ENCODE measurements at regions not wholly inside any gene's neighbourhood (a gene's known extent, or its start where the extent isn't known, plus 50 kb on each side); places are given as distances from the start of the nearest gene placed in this dataset.

DNA sequence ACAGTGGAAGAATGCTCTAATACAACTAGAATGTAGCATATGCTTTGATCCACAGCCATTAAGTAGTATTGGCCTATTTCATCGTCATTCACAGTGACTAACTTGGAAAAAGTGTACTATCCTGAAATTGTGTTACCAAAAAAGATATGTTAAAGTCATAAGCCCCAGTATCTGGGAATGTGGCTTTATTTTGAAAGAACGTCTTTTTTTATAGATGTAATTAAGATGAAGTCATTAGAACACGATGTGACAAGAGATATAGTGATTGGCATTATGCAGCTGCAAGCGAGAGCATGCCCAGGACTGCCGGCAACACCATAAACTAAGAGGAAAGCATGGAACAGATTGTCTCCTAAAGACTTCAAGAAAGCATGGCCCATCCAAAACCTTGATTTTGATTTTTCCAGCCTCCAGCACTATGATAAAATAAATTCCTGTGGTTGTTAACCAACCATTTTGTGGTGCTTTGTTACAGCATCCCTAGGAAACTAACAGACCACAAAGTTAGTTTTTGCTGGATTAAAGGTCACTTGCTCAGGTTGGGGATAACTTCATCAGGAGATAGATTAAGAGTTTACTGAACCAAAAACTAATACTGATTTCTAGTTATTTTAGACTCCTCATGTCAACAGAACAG, 870.6 kb upstream of the LRRC4C start:
- TF ChIP-seq, protein P1, sequence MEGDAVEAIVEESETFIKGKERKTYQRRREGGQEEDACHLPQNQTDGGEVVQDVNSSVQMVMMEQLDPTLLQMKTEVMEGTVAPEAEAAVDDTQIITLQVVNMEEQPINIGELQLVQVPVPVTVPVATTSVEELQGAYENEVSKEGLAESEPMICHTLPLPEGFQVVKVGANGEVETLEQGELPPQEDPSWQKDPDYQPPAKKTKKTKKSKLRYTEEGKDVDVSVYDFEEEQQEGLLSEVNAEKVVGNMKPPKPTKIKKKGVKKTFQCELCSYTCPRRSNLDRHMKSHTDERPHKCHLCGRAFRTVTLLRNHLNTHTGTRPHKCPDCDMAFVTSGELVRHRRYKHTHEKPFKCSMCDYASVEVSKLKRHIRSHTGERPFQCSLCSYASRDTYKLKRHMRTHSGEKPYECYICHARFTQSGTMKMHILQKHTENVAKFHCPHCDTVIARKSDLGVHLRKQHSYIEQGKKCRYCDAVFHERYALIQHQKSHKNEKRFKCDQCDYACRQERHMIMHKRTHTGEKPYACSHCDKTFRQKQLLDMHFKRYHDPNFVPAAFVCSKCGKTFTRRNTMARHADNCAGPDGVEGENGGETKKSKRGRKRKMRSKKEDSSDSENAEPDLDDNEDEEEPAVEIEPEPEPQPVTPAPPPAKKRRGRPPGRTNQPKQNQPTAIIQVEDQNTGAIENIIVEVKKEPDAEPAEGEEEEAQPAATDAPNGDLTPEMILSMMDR (IDR thresholded peaks at IDR 0.05): no peak
- TF ChIP-seq POLR2A (IDR thresholded peaks at IDR 0.05) (no peak), EP300 (IDR thresholded peaks at IDR 0.05; ENCODE audit: low read depth) (no peak), POLR2AphosphoS5 (IDR thresholded peaks at IDR 0.05) (no peak)
- Histone ChIP-seq H3K36me3 (no peaks in the 10 kb centered on the region), H3K27me3 (no peaks in the 10 kb centered on the region), H3K4me3 (no peak overlapping the region), H3K4me1 (no peaks in the 10 kb centered on the region), H3K9me3 (no peaks in the 10 kb centered on the region), H3K27ac (no peak overlapping the region)
- intact Hi-C loops (cut with DNase I; ENCODE audit: low total_unique reads): no loop called here
- 44 to 52% methylated on average over 5 of the region's 5 CpGs for WGBS, 2 donors (ENCODE audit: low coverage in 1 of 2)
- in situ Hi-C loops (cut with MboI; ENCODE audit: low pct_ligation_motif_present in 1 of 4, low pct_unique_long_range_greater_than_20kb in 1 of 4, low sequenced_read_pairs in 3 of 4): no loop called here
- no peak for DNase-seq

DNA sequence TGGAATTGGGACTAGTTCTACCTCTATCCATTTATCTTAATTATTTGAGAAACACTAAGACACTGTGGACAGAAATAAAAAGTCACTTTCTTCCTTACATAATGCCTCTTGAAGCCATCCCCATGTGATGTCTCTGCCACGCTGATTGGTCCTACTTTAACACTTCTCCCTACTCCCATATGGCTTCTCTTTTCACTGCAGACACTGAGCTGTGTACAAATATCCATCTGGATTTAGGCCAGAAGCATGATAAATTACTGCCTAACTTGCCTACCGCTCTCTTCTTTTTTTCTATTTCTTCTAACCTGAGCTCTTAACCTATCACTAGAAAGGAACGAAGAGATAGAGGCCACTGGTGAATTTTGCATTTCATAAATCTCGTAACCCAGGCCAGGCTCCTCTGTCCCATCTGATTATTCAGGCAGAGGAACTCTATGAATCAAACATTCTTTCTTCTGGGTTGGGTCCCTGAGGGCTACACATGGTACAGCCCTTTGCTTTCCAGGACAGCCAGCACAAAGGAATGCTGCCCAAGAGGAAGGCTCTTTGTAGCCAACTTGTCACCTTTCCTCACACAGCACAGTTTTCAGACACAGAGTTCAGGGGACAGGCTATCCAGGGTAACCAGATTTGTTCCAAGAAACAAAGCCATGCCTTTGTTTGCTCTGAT, 878.5 kb upstream of the LRRC4C start:
- H3K27me3 ChIP-seq: no peaks in the 10 kb centered on the region
- no peak for TF ChIP-seq POLR2A (IDR thresholded peaks at IDR 0.05)
- no peak for TF ChIP-seq EP300 (IDR thresholded peaks at IDR 0.05; ENCODE audit: low read depth)
- TF ChIP-seq, protein P1 (IDR thresholded peaks at IDR 0.05): no peak
- no peak for TF ChIP-seq POLR2AphosphoS5 (IDR thresholded peaks at IDR 0.05)
- WGBS, 2 donors (ENCODE audit: low coverage in 1 of 2): 76 to 85% methylated on average over 3 to 4 of the region's 4 CpGs

DNA sequence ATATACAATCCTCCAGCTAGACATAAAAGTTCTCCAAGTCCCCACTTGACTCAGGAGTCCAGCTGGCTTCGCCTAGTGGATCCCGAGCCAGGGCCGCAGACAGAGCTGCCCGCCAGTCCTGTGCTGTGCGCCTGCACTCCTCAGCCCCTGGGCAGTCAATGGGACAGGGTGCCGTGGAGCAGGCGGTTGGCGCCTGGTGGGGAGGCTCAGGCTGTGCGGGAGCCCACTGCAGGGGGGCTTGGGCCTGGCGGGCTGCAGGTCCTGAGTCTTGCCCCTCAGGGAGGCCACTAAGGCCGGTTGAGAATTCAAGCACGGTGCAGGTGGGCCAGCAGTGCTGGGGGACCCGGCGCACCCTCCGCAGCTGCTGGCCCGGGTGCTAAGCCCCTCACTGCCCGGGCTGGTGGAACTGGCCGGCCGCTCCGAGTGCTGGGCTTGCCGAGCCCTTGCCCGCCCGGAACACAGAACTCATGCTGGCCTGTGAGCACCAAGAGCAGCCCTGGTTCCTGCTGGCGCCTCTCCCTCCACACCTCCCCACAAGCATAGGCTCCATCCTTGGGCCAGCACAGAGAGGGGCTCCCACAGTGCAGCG, 884.8 kb upstream of the LRRC4C start:
- H3K36me3 ChIP-seq: no peaks in the 10 kb centered on the region
- H3K27ac ChIP-seq: no peak overlapping the region
- 96% methylated on average over 25 of the region's 25 CpGs; no CpG with 5 or more reads in 1 of the 2 donors for WGBS, 2 donors (ENCODE audit: low coverage in 1 of 2)
- H3K27me3 ChIP-seq: no peaks in the 10 kb centered on the region
- H3K9me3 ChIP-seq: no peaks in the 10 kb centered on the region
- TF ChIP-seq, protein P1 (IDR thresholded peaks at IDR 0.05): no peak
- no peak for TF ChIP-seq EP300 (IDR thresholded peaks at IDR 0.05; ENCODE audit: low read depth)
- TF ChIP-seq POLR2AphosphoS5 (IDR thresholded peaks at IDR 0.05): no peak
- no peak for TF ChIP-seq POLR2A (IDR thresholded peaks at IDR 0.05)
- H3K4me1 ChIP-seq: no peaks in the 10 kb centered on the region
- in situ Hi-C loops (cut with MboI; ENCODE audit: low pct_ligation_motif_present in 1 of 4, low pct_unique_long_range_greater_than_20kb in 1 of 4, low sequenced_read_pairs in 3 of 4): no loop called here
- DNase-seq: no peak
- H3K4me3 ChIP-seq: no peak overlapping the region
- intact Hi-C loops (cut with DNase I; ENCODE audit: low total_unique reads): no loop called here

More for the DNA sequence above, 878.5 kb upstream of the LRRC4C start:
- in situ Hi-C loops (cut with MboI; ENCODE audit: low pct_ligation_motif_present in 1 of 4, low pct_unique_long_range_greater_than_20kb in 1 of 4, low sequenced_read_pairs in 3 of 4) (no loop called here), intact Hi-C loops (cut with DNase I; ENCODE audit: low total_unique reads) (no loop called here)
- no peaks in the 10 kb centered on the region for H3K9me3 ChIP-seq
- no peak for DNase-seq
- H3K27ac ChIP-seq: no peak overlapping the region
- H3K36me3 ChIP-seq: no peaks in the 10 kb centered on the region
- no peaks in the 10 kb centered on the region for H3K4me1 ChIP-seq
- H3K4me3 ChIP-seq: no peak overlapping the region

DNA sequence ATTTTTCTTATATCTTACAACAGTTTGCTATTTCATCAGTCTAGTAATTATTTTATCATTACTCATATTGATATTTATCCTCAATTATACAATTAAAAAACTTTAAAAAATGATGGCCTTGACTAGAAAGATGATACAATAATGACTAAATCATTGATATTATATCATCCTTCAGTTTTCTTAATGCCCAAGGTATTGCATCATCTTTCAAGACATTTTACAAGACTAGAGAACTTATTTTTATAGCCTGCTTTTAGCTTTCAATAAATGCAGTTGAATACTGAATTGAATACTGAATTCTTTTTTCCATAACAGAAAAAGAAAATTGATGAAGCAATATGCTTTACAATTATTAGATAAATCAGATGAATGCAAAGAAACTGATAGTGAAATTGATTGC, 886.5 kb upstream of the LRRC4C start:
- no peaks in the 10 kb centered on the region for H3K9me3 ChIP-seq
- H3K36me3 ChIP-seq: no peaks in the 10 kb centered on the region
- H3K4me1 ChIP-seq: no peaks in the 10 kb centered on the region
- no peak overlapping the region for H3K27ac ChIP-seq
- no peak for DNase-seq
- no peak for TF ChIP-seq POLR2A (IDR thresholded peaks at IDR 0.05)
- TF ChIP-seq POLR2AphosphoS5 (IDR thresholded peaks at IDR 0.05): no peak
- TF ChIP-seq, protein P1 (IDR thresholded peaks at IDR 0.05): no peak
- TF ChIP-seq EP300 (IDR thresholded peaks at IDR 0.05; ENCODE audit: low read depth): no peak
- H3K27me3 ChIP-seq: no peaks in the 10 kb centered on the region
- in situ Hi-C loops (cut with MboI; ENCODE audit: low pct_ligation_motif_present in 1 of 4, low pct_unique_long_range_greater_than_20kb in 1 of 4, low sequenced_read_pairs in 3 of 4) (no loop called here), intact Hi-C loops (cut with DNase I; ENCODE audit: low total_unique reads) (no loop called here)
- no peak overlapping the region for H3K4me3 ChIP-seq

All from transverse colon (tissue), 4 donors.